Keratinocyte (primary cell): ENCODE measurements at regions not wholly inside any gene's neighbourhood (a gene's known extent, or its start where the extent isn't known, plus 50 kb on each side); places are given as distances from the start of the nearest gene placed in this dataset.

Source experiments
- DNase-seq: peaks from one replicate; pipeline ENCODE4 v3.0.0-alpha.2; 2011; ENCODE audit warnings: low read depth, missing footprints, low spot score
- FAIRE-seq: peaks from 2 replicates; lab custom pipeline; 2011; peaks lifted over from hg19 to GRCh38; lab: Jason Lieb, UNC
- H2AFZ ChIP-seq: 2 replicates; pipeline ENCODE4 v1.6.0; 2012; ENCODE audit warnings: low read length, control low read depth, inconsistent platforms; ENCODE audit not compliant: control insufficient read depth
- H3K27ac ChIP-seq: 2 replicates; pipeline ENCODE4 v1.5.1; 2011; ENCODE audit warnings: low read length; ENCODE audit not compliant: control insufficient read depth, insufficient read depth
- H3K27me3 ChIP-seq: 3 replicates; pipeline ENCODE4 v1.6.0; 2011; ENCODE audit warnings: low read length; ENCODE audit not compliant: control insufficient read depth, insufficient read depth; ENCODE audit errors: extremely low read depth
- H3K36me3 ChIP-seq, 2 experiments: 2 replicates in 1 of 2; 3 replicates in 1 of 2; pipeline ENCODE4 v1.5.1; 2011; ENCODE audit warnings: low read length in 2 of 2, mild to moderate bottlenecking in 1 of 2; ENCODE audit not compliant: control insufficient read depth in 2 of 2, insufficient read depth in 2 of 2; ENCODE audit errors: extremely low read depth in 1 of 2
- H3K4me1 ChIP-seq: 3 replicates; pipeline ENCODE4 v1.5.1; 2011; ENCODE audit warnings: low read length; ENCODE audit not compliant: control insufficient read depth, insufficient read depth; ENCODE audit errors: extremely low read depth
- H3K4me2 ChIP-seq: 3 replicates; pipeline ENCODE4 v1.6.0; 2011; ENCODE audit warnings: low read depth, low read length; ENCODE audit not compliant: control insufficient read depth, insufficient read depth; ENCODE audit errors: extremely low read depth
- H3K4me3 ChIP-seq, 3 experiments: fragments of 200-600 bp in 1 of 3; sonication (generic) in 1 of 3; 2 replicates in 2 of 3; 3 replicates in 1 of 3; pipeline ENCODE4 v1.5.1; 2011 to 2016; ENCODE audit warnings: low read length in 3 of 3, mild to moderate bottlenecking in 3 of 3, control low read depth in 2 of 3, inconsistent platforms in 1 of 3, low read depth in 1 of 3, mixed read lengths in 1 of 3, mixed run types in 1 of 3, moderate library complexity in 1 of 3; ENCODE audit not compliant: control insufficient read depth in 2 of 3, insufficient read depth in 2 of 3; ENCODE audit errors: extremely low read depth in 1 of 3
- H3K79me2 ChIP-seq: 2 replicates; pipeline ENCODE4 v1.6.0; 2012; ENCODE audit warnings: low read length; ENCODE audit not compliant: control insufficient read depth, insufficient read depth
- H3K9ac ChIP-seq: 3 replicates; pipeline ENCODE4 v1.6.0; 2011; ENCODE audit warnings: low read length; ENCODE audit not compliant: control insufficient read depth, insufficient read depth; ENCODE audit errors: extremely low read depth
- H3K9me1 ChIP-seq: 3 replicates; pipeline ENCODE4 v1.6.0; 2011; ENCODE audit warnings: low read length; ENCODE audit not compliant: control insufficient read depth, insufficient read depth; ENCODE audit errors: extremely low read depth
- H3K9me3 ChIP-seq: 2 replicates; pipeline ENCODE4 v1.5.1; 2012; ENCODE audit warnings: low read depth, low read length; ENCODE audit not compliant: control insufficient read depth
- H4K20me1 ChIP-seq: 3 replicates; pipeline ENCODE4 v1.6.0; 2011; ENCODE audit warnings: low read length; ENCODE audit not compliant: control insufficient read depth, insufficient read depth; ENCODE audit errors: extremely low read depth
- EZH2 ChIP-seq: IDR thresholded peaks from one replicate; pipeline ENCODE4 v1.6.1; 2012; ENCODE audit warnings: inconsistent platforms, mild to moderate bottlenecking, low read length, moderate library complexity
- dilution Hi-C: fragments of 300-500 bp; cut with MboI; formaldehyde crosslinking; loops from one replicate; pipeline ENCODE4 v1.7.0; 2020; ENCODE audit warnings: low sequenced_read_pairs; ENCODE audit not compliant: extremely low pct_ligation_motif_present
- TF ChIP-seq, protein P1 (sequence below), 3 experiments: IDR thresholded peaks in 1 of 3; conservative IDR thresholded peaks in 1 of 3; optimal IDR thresholded peaks in 1 of 3; 2 replicates in 2 of 3; 3 replicates in 1 of 3; pipeline versions ENCODE3 to v1.5.1; 2011; ENCODE audit warnings: low read length in 3 of 3, mild to moderate bottlenecking in 3 of 3, moderate library complexity in 2 of 3, control low read depth in 1 of 3, inconsistent platforms in 1 of 3; ENCODE audit not compliant: insufficient read depth in 2 of 3; ENCODE audit errors: extremely low read depth in 1 of 3

GRCh38 chr6:74431873-74432580 is 736.0 kb downstream of the CD109 start:
- no peaks in the 10 kb centered on the region for H3K9me3 ChIP-seq
- H3K4me3 ChIP-seq: no peak overlapping the region
- no peak overlapping the region for H3K4me2 ChIP-seq
- no peak for FAIRE-seq
- dilution Hi-C loops: no loop called here
- no peaks in the 10 kb centered on the region for H3K9me1 ChIP-seq
- TF ChIP-seq EZH2: no peak
- TF ChIP-seq, protein P1, sequence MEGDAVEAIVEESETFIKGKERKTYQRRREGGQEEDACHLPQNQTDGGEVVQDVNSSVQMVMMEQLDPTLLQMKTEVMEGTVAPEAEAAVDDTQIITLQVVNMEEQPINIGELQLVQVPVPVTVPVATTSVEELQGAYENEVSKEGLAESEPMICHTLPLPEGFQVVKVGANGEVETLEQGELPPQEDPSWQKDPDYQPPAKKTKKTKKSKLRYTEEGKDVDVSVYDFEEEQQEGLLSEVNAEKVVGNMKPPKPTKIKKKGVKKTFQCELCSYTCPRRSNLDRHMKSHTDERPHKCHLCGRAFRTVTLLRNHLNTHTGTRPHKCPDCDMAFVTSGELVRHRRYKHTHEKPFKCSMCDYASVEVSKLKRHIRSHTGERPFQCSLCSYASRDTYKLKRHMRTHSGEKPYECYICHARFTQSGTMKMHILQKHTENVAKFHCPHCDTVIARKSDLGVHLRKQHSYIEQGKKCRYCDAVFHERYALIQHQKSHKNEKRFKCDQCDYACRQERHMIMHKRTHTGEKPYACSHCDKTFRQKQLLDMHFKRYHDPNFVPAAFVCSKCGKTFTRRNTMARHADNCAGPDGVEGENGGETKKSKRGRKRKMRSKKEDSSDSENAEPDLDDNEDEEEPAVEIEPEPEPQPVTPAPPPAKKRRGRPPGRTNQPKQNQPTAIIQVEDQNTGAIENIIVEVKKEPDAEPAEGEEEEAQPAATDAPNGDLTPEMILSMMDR (optimal IDR thresholded peaks at IDR 0.05 in 1 of 3, IDR thresholded peaks at IDR 0.05 in 1 of 3, conservative IDR thresholded peaks at IDR 0.05 in 1 of 3; ENCODE audit: extremely low read depth in 1 of 3, insufficient read depth in 2 of 3, low read length in 3 of 3): no peak
- no peaks in the 10 kb centered on the region for H3K4me1 ChIP-seq
- no peak overlapping the region for H2AFZ ChIP-seq
- no peaks in the 10 kb centered on the region for H3K36me3 ChIP-seq
- DNase-seq: no peak
- no peaks in the 10 kb centered on the region for H4K20me1 ChIP-seq
- H3K27ac ChIP-seq: no peak overlapping the region
- no peak overlapping the region for H3K9ac ChIP-seq
- H3K79me2 ChIP-seq: no peaks in the 10 kb centered on the region
- no peaks in the 10 kb centered on the region for H3K27me3 ChIP-seq

DNA sequence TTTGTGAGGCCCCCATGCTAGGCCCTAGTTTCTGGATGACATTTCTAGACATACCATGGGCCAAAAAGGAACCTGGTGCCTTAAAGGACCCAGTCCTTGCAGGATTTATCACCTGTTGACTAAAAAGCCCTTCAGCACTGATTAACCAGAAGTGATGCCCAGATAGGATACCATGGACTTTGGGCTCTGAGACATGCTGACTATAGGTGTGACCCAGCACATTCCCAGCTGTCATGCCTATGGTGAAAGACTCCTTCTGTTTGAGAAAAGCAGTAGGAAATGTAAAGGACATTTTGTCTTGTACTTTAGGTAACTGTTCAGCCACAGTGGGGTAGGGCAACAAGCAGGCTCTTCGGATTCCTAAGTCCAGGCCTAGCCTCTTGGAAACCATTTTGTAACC is 724.2 kb downstream of the CD109 start:
- FAIRE-seq: no peak
- no peaks in the 10 kb centered on the region for H3K36me3 ChIP-seq
- DNase-seq: no peak
- no peak overlapping the region for H3K4me3 ChIP-seq
- H3K4me1 ChIP-seq: no peaks in the 10 kb centered on the region
- TF ChIP-seq EZH2: no peak
- TF ChIP-seq, protein P1 (optimal IDR thresholded peaks at IDR 0.05 in 1 of 3, IDR thresholded peaks at IDR 0.05 in 1 of 3, conservative IDR thresholded peaks at IDR 0.05 in 1 of 3; ENCODE audit: extremely low read depth in 1 of 3, insufficient read depth in 2 of 3, low read length in 3 of 3): no peak
- H3K27me3 ChIP-seq: no peaks in the 10 kb centered on the region
- H3K79me2 ChIP-seq: no peaks in the 10 kb centered on the region
- dilution Hi-C loops: no loop called here
- H3K27ac ChIP-seq: no peak overlapping the region
- no peak overlapping the region for H3K4me2 ChIP-seq
- no peak overlapping the region for H3K9ac ChIP-seq
- H2AFZ ChIP-seq: no peak overlapping the region
- H3K9me3 ChIP-seq: no peaks in the 10 kb centered on the region
- no peaks in the 10 kb centered on the region for H4K20me1 ChIP-seq
- H3K9me1 ChIP-seq: no peaks in the 10 kb centered on the region
